ENCODE measurements at regions not wholly inside any gene's neighbourhood (a gene's known extent, or its start where the extent isn't known, plus 50 kb on each side); places are given as distances from the start of the nearest gene placed in this dataset.

GRCh38 chr10:93182790-93183189 is 109.1 kb downstream of the CYP26A1 start:
- no peak for DNase-seq
- Histone ChIP-seq H3K9ac (ENCODE audit: low read length in 3 of 3) (no peak overlapping the region), H3K27ac (ENCODE audit: low read depth in 2 of 2, low read length in 2 of 2) (no peak overlapping the region), H3K36me3 (ENCODE audit: control insufficient read depth in 2 of 3, insufficient read depth in 3 of 3, low read length in 3 of 3) (no peaks in the 10 kb centered on the region), H3K27me3 (ENCODE audit: control insufficient read depth, insufficient read depth, low read length) (no peaks in the 10 kb centered on the region), H3K4me1 (ENCODE audit: control insufficient read depth in 2 of 3, insufficient read depth in 2 of 3, low read depth in 1 of 3, low read length in 3 of 3) (no peaks in the 10 kb centered on the region), H3K4me3 (ENCODE audit: low read length in 3 of 3) (no peak overlapping the region), H3K9me3 (ENCODE audit: control insufficient read depth in 2 of 3, insufficient read depth in 1 of 3, low read length in 3 of 3) (no peaks in the 10 kb centered on the region)
- TF ChIP-seq, protein P1, sequence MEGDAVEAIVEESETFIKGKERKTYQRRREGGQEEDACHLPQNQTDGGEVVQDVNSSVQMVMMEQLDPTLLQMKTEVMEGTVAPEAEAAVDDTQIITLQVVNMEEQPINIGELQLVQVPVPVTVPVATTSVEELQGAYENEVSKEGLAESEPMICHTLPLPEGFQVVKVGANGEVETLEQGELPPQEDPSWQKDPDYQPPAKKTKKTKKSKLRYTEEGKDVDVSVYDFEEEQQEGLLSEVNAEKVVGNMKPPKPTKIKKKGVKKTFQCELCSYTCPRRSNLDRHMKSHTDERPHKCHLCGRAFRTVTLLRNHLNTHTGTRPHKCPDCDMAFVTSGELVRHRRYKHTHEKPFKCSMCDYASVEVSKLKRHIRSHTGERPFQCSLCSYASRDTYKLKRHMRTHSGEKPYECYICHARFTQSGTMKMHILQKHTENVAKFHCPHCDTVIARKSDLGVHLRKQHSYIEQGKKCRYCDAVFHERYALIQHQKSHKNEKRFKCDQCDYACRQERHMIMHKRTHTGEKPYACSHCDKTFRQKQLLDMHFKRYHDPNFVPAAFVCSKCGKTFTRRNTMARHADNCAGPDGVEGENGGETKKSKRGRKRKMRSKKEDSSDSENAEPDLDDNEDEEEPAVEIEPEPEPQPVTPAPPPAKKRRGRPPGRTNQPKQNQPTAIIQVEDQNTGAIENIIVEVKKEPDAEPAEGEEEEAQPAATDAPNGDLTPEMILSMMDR (IDR thresholded peaks at IDR 0.05; ENCODE audit: borderline replicate concordance, extremely low read depth, insufficient read depth) = no peak
- intact Hi-C loops (cut with DNase I) = no loop called here
- no peak for FAIRE-seq

GRCh38 chr10:93186653-93187052 is 113.0 kb downstream of the CYP26A1 start:
- TF ChIP-seq, protein P1 (IDR thresholded peaks at IDR 0.05; ENCODE audit: borderline replicate concordance, extremely low read depth, insufficient read depth) = no peak
- DNase-seq (no peak), FAIRE-seq (no peak)
- Histone ChIP-seq H3K27ac (ENCODE audit: low read depth in 2 of 2, low read length in 2 of 2) (no peak overlapping the region), H3K9ac (ENCODE audit: low read length in 3 of 3) (no peak overlapping the region), H3K27me3 (ENCODE audit: control insufficient read depth, insufficient read depth, low read length) (no peaks in the 10 kb centered on the region), H3K9me3 (ENCODE audit: control insufficient read depth in 2 of 3, insufficient read depth in 1 of 3, low read length in 3 of 3) (no peaks in the 10 kb centered on the region), H3K36me3 (ENCODE audit: control insufficient read depth in 2 of 3, insufficient read depth in 3 of 3, low read length in 3 of 3) (no peaks in the 10 kb centered on the region), H3K4me1 (ENCODE audit: control insufficient read depth in 2 of 3, insufficient read depth in 2 of 3, low read depth in 1 of 3, low read length in 3 of 3) (no peaks in the 10 kb centered on the region), H3K4me3 (ENCODE audit: low read length in 3 of 3) (no peak overlapping the region)
- intact Hi-C loops (cut with DNase I) = no loop called here

GRCh38 chr10:93189944-93190343 is 116.3 kb downstream of the CYP26A1 start:
- Histone ChIP-seq H3K27me3 (ENCODE audit: control insufficient read depth, insufficient read depth, low read length) (no peaks in the 10 kb centered on the region), H3K9ac (ENCODE audit: low read length in 3 of 3) (no peak overlapping the region), H3K27ac (ENCODE audit: low read depth in 2 of 2, low read length in 2 of 2) (no peak overlapping the region), H3K36me3 (ENCODE audit: control insufficient read depth in 2 of 3, insufficient read depth in 3 of 3, low read length in 3 of 3) (no peaks in the 10 kb centered on the region), H3K4me3 (ENCODE audit: low read length in 3 of 3) (no peak overlapping the region), H3K9me3 (ENCODE audit: control insufficient read depth in 2 of 3, insufficient read depth in 1 of 3, low read length in 3 of 3) (no peaks in the 10 kb centered on the region), H3K4me1 (ENCODE audit: control insufficient read depth in 2 of 3, insufficient read depth in 2 of 3, low read depth in 1 of 3, low read length in 3 of 3) (no peaks in the 10 kb centered on the region)
- FAIRE-seq = no peak
- intact Hi-C loops (cut with DNase I) = no loop called here
- TF ChIP-seq, protein P1 (IDR thresholded peaks at IDR 0.05; ENCODE audit: borderline replicate concordance, extremely low read depth, insufficient read depth) = no peak
- DNase-seq = no peak

DNA sequence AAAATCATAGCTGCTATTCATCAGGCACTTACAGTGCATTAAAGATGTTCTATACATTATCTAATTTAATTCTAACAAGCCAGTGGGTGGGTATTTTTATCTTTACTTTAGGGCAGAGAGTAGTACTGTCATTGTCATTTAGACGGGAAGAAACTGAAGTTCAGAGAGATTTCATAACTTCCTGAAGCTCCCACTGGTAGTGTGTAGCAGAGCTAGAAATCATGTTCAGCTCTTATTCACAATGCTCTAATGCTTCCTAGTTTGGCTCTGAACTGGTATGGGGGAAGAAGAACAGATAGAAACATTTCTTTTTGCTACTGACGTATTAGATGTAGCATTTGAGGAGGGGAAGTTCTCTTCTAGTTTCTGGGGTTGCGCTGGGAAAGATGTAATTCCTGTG is 116.7 kb downstream of the CYP26A1 start:
- intact Hi-C loops (cut with DNase I) = no loop called here
- Histone ChIP-seq H3K36me3 (ENCODE audit: control insufficient read depth in 2 of 3, insufficient read depth in 3 of 3, low read length in 3 of 3) (no peaks in the 10 kb centered on the region), H3K4me3 (ENCODE audit: low read length in 3 of 3) (no peak overlapping the region), H3K27me3 (ENCODE audit: control insufficient read depth, insufficient read depth, low read length) (no peaks in the 10 kb centered on the region), H3K9me3 (ENCODE audit: control insufficient read depth in 2 of 3, insufficient read depth in 1 of 3, low read length in 3 of 3) (no peaks in the 10 kb centered on the region), H3K4me1 (ENCODE audit: control insufficient read depth in 2 of 3, insufficient read depth in 2 of 3, low read depth in 1 of 3, low read length in 3 of 3) (no peaks in the 10 kb centered on the region), H3K27ac (ENCODE audit: low read depth in 2 of 2, low read length in 2 of 2) (no peak overlapping the region), H3K9ac (ENCODE audit: low read length in 3 of 3) (no peak overlapping the region)
- TF ChIP-seq, protein P1 (IDR thresholded peaks at IDR 0.05; ENCODE audit: borderline replicate concordance, extremely low read depth, insufficient read depth) = no peak
- no peak for FAIRE-seq
- no peak for DNase-seq

Measured in kidney (tissue), 13 donors.